HG02678 (cell line): ENCODE measurements at regions not wholly inside any gene's neighbourhood (a gene's known extent, or its start where the extent isn't known, plus 50 kb on each side); places are given as distances from the start of the nearest gene placed in this dataset.

ENCODE experiments used
- ATAC-seq: cut with Tn5 transposase; IDR thresholded peaks from one replicate; pipeline ENCODE4 v1.9.1; 2021; ENCODE audit warnings: mild to moderate bottlenecking, moderate library complexity; ENCODE audit not compliant: unreplicated experiment

- ATAC-seq, result no peak
Observed at GRCh38 chr10:55400075-55400849, 599.2 kb upstream of the PCDH15 start.

- ATAC-seq, result no peak
Observed at GRCh38 chr10:55398497-55398882, 597.5 kb upstream of the PCDH15 start.

- no peak for ATAC-seq
Observed at GRCh38 chr10:55397777-55398496, 596.9 kb upstream of the PCDH15 start.

GRCh38 chr10:55378196-55378595 lies 577.2 kb upstream of the PCDH15 start:
- ATAC-seq, result no peak

- ATAC-seq, result no peak
Observed at GRCh38 chr10:55374917-55375316, 573.9 kb upstream of the PCDH15 start.

- ATAC-seq, result no peak
Observed at GRCh38 chr10:55374060-55374459, 573.0 kb upstream of the PCDH15 start.

GRCh38 chr10:55369670-55370420 lies 568.8 kb upstream of the PCDH15 start:
- no peak for ATAC-seq

- no peak for ATAC-seq
Observed at GRCh38 chr10:55368467-55368866, 567.4 kb upstream of the PCDH15 start.

GRCh38 chr10:55367555-55367954 lies 566.5 kb upstream of the PCDH15 start:
- no peak for ATAC-seq

- ATAC-seq, result no peak
Observed at GRCh38 chr10:55358539-55358938, 557.5 kb upstream of the PCDH15 start.

- ATAC-seq, result no peak
Observed at GRCh38 chr10:55353414-55353813, 552.4 kb upstream of the PCDH15 start.

- ATAC-seq, result no peak
Observed at GRCh38 chr10:55351431-55351830, 550.4 kb upstream of the PCDH15 start.

GRCh38 chr10:55348534-55348933 lies 547.5 kb upstream of the PCDH15 start:
- ATAC-seq, result no peak

- no peak for ATAC-seq
Observed at GRCh38 chr10:55330486-55330885, 529.5 kb upstream of the PCDH15 start.

- no peak for ATAC-seq
Observed at GRCh38 chr10:55329796-55330195, 528.8 kb upstream of the PCDH15 start.

- no peak for ATAC-seq
Observed at GRCh38 chr10:55320187-55320700, 519.2 kb upstream of the PCDH15 start.

- ATAC-seq, result no peak
Observed at GRCh38 chr10:55311848-55312635, 511.0 kb upstream of the PCDH15 start.

GRCh38 chr10:55310143-55310542 lies 509.1 kb upstream of the PCDH15 start:
- ATAC-seq, result no peak

GRCh38 chr10:55305285-55305684 lies 504.3 kb upstream of the PCDH15 start:
- no peak for ATAC-seq

GRCh38 chr10:55287346-55287745 lies 486.3 kb upstream of the PCDH15 start:
- ATAC-seq, result no peak

- no peak for ATAC-seq
Observed at GRCh38 chr10:55283031-55283430, 482.0 kb upstream of the PCDH15 start.
